ENCODE measurements at regions not wholly inside any gene's neighbourhood (a gene's known extent, or its start where the extent isn't known, plus 50 kb on each side); places are given as distances from the start of the nearest gene placed in this dataset.

- TF ChIP-seq CTCF (conservative IDR thresholded peaks at IDR 0.05; ENCODE audit: low read length) = no peak
- TF ChIP-seq EZH2phosphoT487 (IDR thresholded peaks at IDR 0.05; ENCODE audit: borderline replicate concordance) = no peak
These were observed 128.8 kb upstream of the MAP3K1 start for GRCh38 chr5:56686337-56687195.

Measured in Loucy (cell line).